Endothelial cell (in vitro differentiated cells): ENCODE measurements at regions not wholly inside any gene's neighbourhood (a gene's known extent, or its start where the extent isn't known, plus 50 kb on each side); places are given as distances from the start of the nearest gene placed in this dataset.

Experiments
- DNase-seq: peaks from one replicate; pipeline ENCODE4 v3.0.0; 2021; ENCODE audit warnings: low spot score
- H3K27ac Mint-ChIP-seq: one replicate; pipeline ENCODE4 v1.8.0; 2021; ENCODE audit warnings: mixed read lengths, inconsistent platforms; ENCODE audit not compliant: unreplicated experiment
- H3K27me3 Mint-ChIP-seq: one replicate; pipeline ENCODE4 v1.8.0; 2021; ENCODE audit warnings: mild to moderate bottlenecking, moderate library complexity, mixed read lengths, inconsistent platforms; ENCODE audit not compliant: unreplicated experiment
- H3K36me3 Mint-ChIP-seq: one replicate; pipeline ENCODE4 v1.8.0; 2021; ENCODE audit warnings: mild to moderate bottlenecking, low read depth, mixed read lengths, inconsistent platforms; ENCODE audit not compliant: unreplicated experiment
- H3K4me1 Mint-ChIP-seq: one replicate; pipeline ENCODE4 v1.8.0; 2021; ENCODE audit warnings: mild to moderate bottlenecking, mixed read lengths, inconsistent platforms; ENCODE audit not compliant: unreplicated experiment
- H3K4me3 Mint-ChIP-seq: one replicate; pipeline ENCODE4 v1.8.0; 2021; ENCODE audit warnings: mild to moderate bottlenecking, mixed read lengths, inconsistent platforms; ENCODE audit not compliant: unreplicated experiment
- H3K9me3 Mint-ChIP-seq: one replicate; pipeline ENCODE4 v1.8.0; 2021; ENCODE audit warnings: mixed read lengths, inconsistent platforms; ENCODE audit not compliant: unreplicated experiment
- TF ChIP-seq, protein P1 (sequence below): fragments of 200-600 bp; sonication (generic); IDR thresholded peaks from one replicate; pipeline ENCODE4 v1.5.0; 2021; ENCODE audit warnings: antibody characterized with exemption; ENCODE audit not compliant: unreplicated experiment

DNA sequence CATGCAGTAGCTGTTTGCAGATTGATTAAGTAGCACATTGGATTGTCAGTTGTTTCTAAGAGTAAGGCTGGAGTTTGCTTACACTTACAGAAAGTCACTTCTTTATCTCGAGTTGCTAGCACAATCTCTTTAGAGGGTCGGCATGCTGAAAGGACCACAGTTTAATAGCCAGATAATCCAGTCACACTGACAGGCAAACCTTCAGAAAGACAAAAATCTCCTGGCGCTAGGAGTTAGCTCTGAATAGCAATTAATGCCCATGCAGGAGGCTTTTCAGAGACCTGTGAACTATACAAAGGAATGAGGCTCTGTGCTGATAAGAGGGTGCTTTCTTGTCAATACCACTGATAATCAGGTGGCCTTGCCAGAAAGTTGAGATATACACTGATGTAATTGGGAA lies 1043.0 kb downstream of the AACS start:
- Mint-ChIP-seq H3K9me3 (peaks cover 25% of the 10 kb centered on the region), H3K4me3 (no peak overlapping the region), H3K4me1 (no peaks in the 10 kb centered on the region), H3K27me3 (no peaks in the 10 kb centered on the region), H3K27ac (no peak overlapping the region), H3K36me3 (peaks cover 4% of the 10 kb centered on the region)
- TF ChIP-seq, protein P1, sequence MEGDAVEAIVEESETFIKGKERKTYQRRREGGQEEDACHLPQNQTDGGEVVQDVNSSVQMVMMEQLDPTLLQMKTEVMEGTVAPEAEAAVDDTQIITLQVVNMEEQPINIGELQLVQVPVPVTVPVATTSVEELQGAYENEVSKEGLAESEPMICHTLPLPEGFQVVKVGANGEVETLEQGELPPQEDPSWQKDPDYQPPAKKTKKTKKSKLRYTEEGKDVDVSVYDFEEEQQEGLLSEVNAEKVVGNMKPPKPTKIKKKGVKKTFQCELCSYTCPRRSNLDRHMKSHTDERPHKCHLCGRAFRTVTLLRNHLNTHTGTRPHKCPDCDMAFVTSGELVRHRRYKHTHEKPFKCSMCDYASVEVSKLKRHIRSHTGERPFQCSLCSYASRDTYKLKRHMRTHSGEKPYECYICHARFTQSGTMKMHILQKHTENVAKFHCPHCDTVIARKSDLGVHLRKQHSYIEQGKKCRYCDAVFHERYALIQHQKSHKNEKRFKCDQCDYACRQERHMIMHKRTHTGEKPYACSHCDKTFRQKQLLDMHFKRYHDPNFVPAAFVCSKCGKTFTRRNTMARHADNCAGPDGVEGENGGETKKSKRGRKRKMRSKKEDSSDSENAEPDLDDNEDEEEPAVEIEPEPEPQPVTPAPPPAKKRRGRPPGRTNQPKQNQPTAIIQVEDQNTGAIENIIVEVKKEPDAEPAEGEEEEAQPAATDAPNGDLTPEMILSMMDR = no peak
- no peak for DNase-seq

DNA sequence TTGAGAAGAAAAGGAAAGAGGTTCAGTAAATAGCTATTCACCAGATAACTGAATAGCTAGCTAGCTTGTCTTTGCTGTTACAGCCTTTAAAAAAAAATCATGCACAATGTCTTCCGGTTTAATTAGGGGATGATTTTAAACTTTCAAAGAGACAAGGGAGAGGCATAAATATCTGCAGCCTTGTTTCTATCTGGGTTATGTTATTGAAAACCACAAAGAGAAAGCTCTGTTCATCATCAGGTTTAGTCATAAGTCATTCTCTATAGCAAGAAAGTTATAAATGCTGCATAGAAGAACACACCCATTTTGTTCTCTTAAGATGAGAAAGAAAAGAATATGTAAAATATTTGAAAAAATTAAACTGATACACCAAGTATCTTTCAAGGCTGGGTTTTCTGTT lies 1046.9 kb downstream of the AACS start:
- no peak for DNase-seq
- TF ChIP-seq, protein P1 = no peak
- Mint-ChIP-seq H3K27me3 (no peaks in the 10 kb centered on the region), H3K27ac (no peak overlapping the region), H3K4me3 (no peak overlapping the region), H3K36me3 (no peaks in the 10 kb centered on the region), H3K9me3 (peaks cover 48% of the 10 kb centered on the region), H3K4me1 (no peaks in the 10 kb centered on the region)

DNA sequence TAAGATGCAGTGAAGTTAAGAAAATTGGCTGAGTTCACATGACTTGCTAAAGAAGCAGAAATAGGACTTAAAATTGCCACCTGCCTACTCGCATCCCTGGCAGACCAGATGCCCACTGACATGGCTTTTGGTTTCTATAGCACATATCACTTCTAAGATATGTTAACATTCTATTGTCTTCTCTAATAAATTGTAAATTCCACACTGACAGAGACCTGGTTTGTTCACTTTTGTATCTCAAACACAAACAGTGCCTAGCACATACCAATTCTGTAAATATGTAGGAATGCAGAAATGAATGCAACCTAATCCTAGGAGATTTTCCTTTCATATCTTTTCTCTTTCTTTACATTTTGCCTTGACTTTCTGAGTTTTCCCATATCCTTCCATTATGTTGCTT lies 1047.6 kb downstream of the AACS start:
- peaks cover 48% of the 10 kb centered on the region for H3K9me3 Mint-ChIP-seq
- H3K4me1 Mint-ChIP-seq = no peaks in the 10 kb centered on the region
- no peak for DNase-seq
- TF ChIP-seq, protein P1 = no peak
- H3K36me3 Mint-ChIP-seq = no peaks in the 10 kb centered on the region
- no peak overlapping the region for H3K4me3 Mint-ChIP-seq
- no peaks in the 10 kb centered on the region for H3K27me3 Mint-ChIP-seq
- no peak overlapping the region for H3K27ac Mint-ChIP-seq

DNA sequence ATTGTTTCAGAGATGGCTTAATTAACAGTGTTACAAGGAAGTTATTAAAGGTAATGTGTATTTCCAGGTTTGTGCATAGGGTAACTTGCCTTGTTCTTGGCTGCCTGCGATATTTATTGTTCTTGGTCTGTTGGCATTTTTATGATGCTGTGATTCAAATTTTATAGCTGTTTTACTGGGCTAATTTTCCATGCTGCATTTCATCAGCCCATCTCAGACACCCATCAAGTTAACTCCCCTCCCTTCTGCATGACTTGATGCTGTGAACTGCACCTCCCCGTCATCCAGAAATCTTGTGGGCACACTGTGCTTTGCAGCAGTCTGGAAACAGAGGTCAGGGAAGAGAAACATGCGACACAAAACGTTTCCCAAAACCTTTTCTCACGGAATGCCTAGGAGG lies 1049.2 kb downstream of the AACS start:
- no peaks in the 10 kb centered on the region for H3K36me3 Mint-ChIP-seq
- no peaks in the 10 kb centered on the region for H3K4me1 Mint-ChIP-seq
- no peak overlapping the region for H3K4me3 Mint-ChIP-seq
- no peaks in the 10 kb centered on the region for H3K27me3 Mint-ChIP-seq
- peaks cover 48% of the 10 kb centered on the region for H3K9me3 Mint-ChIP-seq
- TF ChIP-seq, protein P1 = no peak
- no peak for DNase-seq
- H3K27ac Mint-ChIP-seq = no peak overlapping the region

DNA sequence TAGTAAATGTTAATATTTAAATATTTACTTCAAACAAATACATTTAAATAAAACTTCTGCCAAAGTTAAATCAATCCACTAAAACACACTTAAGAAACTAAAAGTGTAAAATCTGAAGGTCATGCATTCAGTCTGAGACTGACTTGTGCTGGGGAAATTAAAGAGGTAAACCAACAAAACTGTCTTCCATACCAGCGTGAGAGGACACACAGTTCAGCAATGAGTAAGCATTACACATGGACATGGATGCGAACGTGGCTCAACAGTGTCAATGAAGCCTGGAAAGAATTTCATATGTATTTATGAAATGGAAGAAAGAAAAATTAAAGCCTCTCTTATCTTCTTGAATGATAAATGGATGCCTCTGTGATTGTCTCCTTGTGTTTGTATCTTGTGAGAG lies 1052.3 kb downstream of the AACS start:
- no peak for DNase-seq
- no peak overlapping the region for H3K27ac Mint-ChIP-seq
- TF ChIP-seq, protein P1 = no peak
- no peaks in the 10 kb centered on the region for H3K36me3 Mint-ChIP-seq
- H3K4me1 Mint-ChIP-seq = no peaks in the 10 kb centered on the region
- H3K9me3 Mint-ChIP-seq = peaks cover 30% of the 10 kb centered on the region
- no peak overlapping the region for H3K4me3 Mint-ChIP-seq
- no peaks in the 10 kb centered on the region for H3K27me3 Mint-ChIP-seq
